ENCODE measurements at regions not wholly inside any gene's neighbourhood (a gene's known extent, or its start where the extent isn't known, plus 50 kb on each side); places are given as distances from the start of the nearest gene placed in this dataset.

GRCh38 chr15:31487811-31488436 lies 161.3 kb downstream of the KLF13 start:
- H3K27me3 ChIP-seq (ENCODE audit: insufficient read depth, poor library complexity, severe bottlenecking) = peaks cover 1% of the 10 kb centered on the region
- H3K4me3 ChIP-seq (ENCODE audit: severe bottlenecking) = no peak overlapping the region
- H3K9me3 ChIP-seq (ENCODE audit: severe bottlenecking) = no peaks in the 10 kb centered on the region
- ATAC-seq (ENCODE audit: low read depth) = no peak
- no peaks in the 10 kb centered on the region for H3K36me3 ChIP-seq (ENCODE audit: low read depth)
- no peak for TF ChIP-seq CTCF (IDR thresholded peaks at IDR 0.05; ENCODE audit: poor library complexity, severe bottlenecking)
- DNase-seq (ENCODE audit: low spot score) = peak; percentile 42
- H3K4me1 ChIP-seq (ENCODE audit: insufficient read depth, poor library complexity, severe bottlenecking) = peaks cover 17% of the 10 kb centered on the region
- H3K27ac ChIP-seq (ENCODE audit: poor library complexity, severe bottlenecking) = peak overlapping the region; percentile 11

GRCh38 chr15:31488437-31489204 lies 162.0 kb downstream of the KLF13 start:
- DNase-seq (ENCODE audit: low spot score) (peak; percentile 81), ATAC-seq (ENCODE audit: low read depth) (peak; percentile 80)
- H3K9me3 ChIP-seq (ENCODE audit: severe bottlenecking) = no peaks in the 10 kb centered on the region
- H3K27ac ChIP-seq (ENCODE audit: poor library complexity, severe bottlenecking) = peak overlapping the region; percentile 11
- peaks cover 17% of the 10 kb centered on the region for H3K4me1 ChIP-seq (ENCODE audit: insufficient read depth, poor library complexity, severe bottlenecking)
- no peak overlapping the region for H3K4me3 ChIP-seq (ENCODE audit: severe bottlenecking)
- H3K36me3 ChIP-seq (ENCODE audit: low read depth) = no peaks in the 10 kb centered on the region
- H3K27me3 ChIP-seq (ENCODE audit: insufficient read depth, poor library complexity, severe bottlenecking) = no peaks in the 10 kb centered on the region
- peak; percentile 96 for TF ChIP-seq CTCF (IDR thresholded peaks at IDR 0.05; ENCODE audit: poor library complexity, severe bottlenecking)

- no peaks in the 10 kb centered on the region for H3K9me3 ChIP-seq (ENCODE audit: severe bottlenecking)
- DNase-seq (ENCODE audit: low spot score) (peak; percentile 42), ATAC-seq (ENCODE audit: low read depth) (no peak)
- no peak overlapping the region for H3K4me3 ChIP-seq (ENCODE audit: severe bottlenecking)
- no peaks in the 10 kb centered on the region for H3K27me3 ChIP-seq (ENCODE audit: insufficient read depth, poor library complexity, severe bottlenecking)
- no peaks in the 10 kb centered on the region for H3K36me3 ChIP-seq (ENCODE audit: low read depth)
- peaks cover 17% of the 10 kb centered on the region for H3K4me1 ChIP-seq (ENCODE audit: insufficient read depth, poor library complexity, severe bottlenecking)
- no peak for TF ChIP-seq CTCF (IDR thresholded peaks at IDR 0.05; ENCODE audit: poor library complexity, severe bottlenecking)
- H3K27ac ChIP-seq (ENCODE audit: poor library complexity, severe bottlenecking) = peak overlapping the region; percentile 11
These were observed 162.6 kb downstream of the KLF13 start for GRCh38 chr15:31489281-31489680.

- DNase-seq (ENCODE audit: low spot score) = peak; percentile 53
- no peaks in the 10 kb centered on the region for H3K9me3 ChIP-seq (ENCODE audit: severe bottlenecking)
- peak; percentile 43 for ATAC-seq (ENCODE audit: low read depth)
- H3K4me1 ChIP-seq (ENCODE audit: insufficient read depth, poor library complexity, severe bottlenecking) = peaks cover 17% of the 10 kb centered on the region
- peak; percentile 98 for TF ChIP-seq CTCF (IDR thresholded peaks at IDR 0.05; ENCODE audit: poor library complexity, severe bottlenecking)
- peak overlapping the region; percentile 11 for H3K27ac ChIP-seq (ENCODE audit: poor library complexity, severe bottlenecking)
- H3K4me3 ChIP-seq (ENCODE audit: severe bottlenecking) = no peak overlapping the region
- H3K27me3 ChIP-seq (ENCODE audit: insufficient read depth, poor library complexity, severe bottlenecking) = no peaks in the 10 kb centered on the region
- H3K36me3 ChIP-seq (ENCODE audit: low read depth) = no peaks in the 10 kb centered on the region
These were observed 163.4 kb downstream of the KLF13 start for GRCh38 chr15:31489801-31490646.
